Suprapubic skin (tissue), 4 donors: ENCODE measurements at regions not wholly inside any gene's neighbourhood (a gene's known extent, or its start where the extent isn't known, plus 50 kb on each side); places are given as distances from the start of the nearest gene placed in this dataset.

ENCODE experiments used
- POLR2A ChIP-seq, 2 donors: fragments of 450-650 bp; IDR thresholded peaks; one replicate each; pipeline ENCODE4 v1.6.1; 2017; ENCODE audit warnings: antibody characterized with exemption in 2 of 2, mild to moderate bottlenecking in 2 of 2, moderate library complexity in 2 of 2
- POLR2AphosphoS5 ChIP-seq, 3 donors: sonication (generic); formaldehyde crosslinking; IDR thresholded peaks; one replicate each; pipeline ENCODE4 v1.6.1; 2017; ENCODE audit warnings: antibody characterized with exemption in 3 of 3
- TF ChIP-seq, protein P1 (sequence below), 2 donors: fragments of 200-600 bp in 1 of 2; fragments of 450-650 bp in 1 of 2; sonication (generic) in 1 of 2; IDR thresholded peaks; one replicate each; pipeline ENCODE4 v1.5.1; 2016 to 2019; ENCODE audit warnings: antibody characterized with exemption in 2 of 2, mild to moderate bottlenecking in 1 of 2, moderate library complexity in 1 of 2

DNA sequence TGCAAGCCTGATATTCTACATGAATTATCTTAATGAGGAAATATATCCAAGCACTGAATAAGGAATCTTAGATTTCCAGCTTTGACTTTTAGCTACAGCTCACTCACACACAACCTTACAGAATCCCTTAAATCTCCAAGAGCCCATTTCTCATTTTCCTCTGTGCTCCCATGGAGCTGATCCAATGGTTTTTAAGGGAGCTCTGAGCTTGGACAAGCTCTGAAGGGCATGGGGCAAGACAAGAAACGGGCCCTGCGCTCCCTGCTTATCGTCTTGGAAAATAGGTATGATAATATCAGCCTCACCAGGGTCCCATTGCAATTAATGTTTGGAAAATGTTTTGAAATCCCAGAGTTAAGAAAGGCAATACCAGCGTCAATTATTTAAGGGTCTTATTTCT, 1021.7 kb downstream of the NR2F1-AS1 start:
- TF ChIP-seq, protein P1, sequence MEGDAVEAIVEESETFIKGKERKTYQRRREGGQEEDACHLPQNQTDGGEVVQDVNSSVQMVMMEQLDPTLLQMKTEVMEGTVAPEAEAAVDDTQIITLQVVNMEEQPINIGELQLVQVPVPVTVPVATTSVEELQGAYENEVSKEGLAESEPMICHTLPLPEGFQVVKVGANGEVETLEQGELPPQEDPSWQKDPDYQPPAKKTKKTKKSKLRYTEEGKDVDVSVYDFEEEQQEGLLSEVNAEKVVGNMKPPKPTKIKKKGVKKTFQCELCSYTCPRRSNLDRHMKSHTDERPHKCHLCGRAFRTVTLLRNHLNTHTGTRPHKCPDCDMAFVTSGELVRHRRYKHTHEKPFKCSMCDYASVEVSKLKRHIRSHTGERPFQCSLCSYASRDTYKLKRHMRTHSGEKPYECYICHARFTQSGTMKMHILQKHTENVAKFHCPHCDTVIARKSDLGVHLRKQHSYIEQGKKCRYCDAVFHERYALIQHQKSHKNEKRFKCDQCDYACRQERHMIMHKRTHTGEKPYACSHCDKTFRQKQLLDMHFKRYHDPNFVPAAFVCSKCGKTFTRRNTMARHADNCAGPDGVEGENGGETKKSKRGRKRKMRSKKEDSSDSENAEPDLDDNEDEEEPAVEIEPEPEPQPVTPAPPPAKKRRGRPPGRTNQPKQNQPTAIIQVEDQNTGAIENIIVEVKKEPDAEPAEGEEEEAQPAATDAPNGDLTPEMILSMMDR (IDR thresholded peaks at IDR 0.05): no peak
- TF ChIP-seq POLR2AphosphoS5 (IDR thresholded peaks at IDR 0.05): no peak
- no peak for TF ChIP-seq POLR2A (IDR thresholded peaks at IDR 0.05)
